Hepatocyte (in vitro differentiated cells): ENCODE measurements at regions not wholly inside any gene's neighbourhood (a gene's known extent, or its start where the extent isn't known, plus 50 kb on each side); places are given as distances from the start of the nearest gene placed in this dataset.

ENCODE experiments used
- DNase-seq: peaks from one replicate; pipeline ENCODE4 v3.0.0-alpha.2; 2016; ENCODE audit warnings: low spot score
- H2AFZ ChIP-seq: fragments of 200-600 bp; sonication (generic); 2 replicates; pipeline ENCODE4 v1.6.0; 2016; ENCODE audit warnings: antibody characterized with exemption, mild to moderate bottlenecking
- H3K27ac ChIP-seq: fragments of 200-600 bp; sonication (generic); 2 replicates; pipeline ENCODE4 v1.5.1; 2016; ENCODE audit warnings: mild to moderate bottlenecking
- H3K27me3 ChIP-seq: fragments of 200-600 bp; sonication (generic); 2 replicates; pipeline ENCODE4 v1.6.1; 2016
- H3K36me3 ChIP-seq: fragments of 200-600 bp; sonication (generic); replicated peaks from 2 replicates; pipeline ENCODE4 v1.5.1; 2016; ENCODE audit warnings: low read depth; ENCODE audit not compliant: insufficient read depth
- H3K4me1 ChIP-seq: fragments of 200-600 bp; sonication (generic); 2 replicates; pipeline ENCODE4 v1.5.1; 2016; ENCODE audit warnings: mild to moderate bottlenecking, moderate library complexity; ENCODE audit not compliant: insufficient read depth
- H3K4me2 ChIP-seq: fragments of 200-600 bp; sonication (generic); 2 replicates; pipeline ENCODE4 v1.6.0; 2016
- H3K4me3 ChIP-seq: fragments of 200-600 bp; sonication (generic); 2 replicates; pipeline ENCODE4 v1.5.1; 2016; ENCODE audit warnings: mild to moderate bottlenecking
- H3K79me2 ChIP-seq: fragments of 200-600 bp; sonication (generic); 2 replicates; pipeline ENCODE4 v1.6.0; 2017; ENCODE audit warnings: mild to moderate bottlenecking
- H3K9me2 ChIP-seq: fragments of 200-600 bp; sonication (generic); replicated peaks from 2 replicates; pipeline ENCODE4 v1.6.0; 2017; ENCODE audit warnings: mild to moderate bottlenecking; ENCODE audit not compliant: insufficient read depth
- H3K9me3 ChIP-seq: fragments of 200-600 bp; sonication (generic); 2 replicates; pipeline ENCODE4 v1.5.1; 2016; ENCODE audit warnings: low read depth, mild to moderate bottlenecking
- H4K20me1 ChIP-seq: fragments of 200-600 bp; sonication (generic); 2 replicates; pipeline ENCODE4 v1.6.0; 2016; ENCODE audit warnings: mild to moderate bottlenecking; ENCODE audit not compliant: insufficient read depth, poor library complexity, severe bottlenecking
- CTCF ChIP-seq: fragments of 200-600 bp; sonication (generic); IDR thresholded peaks from 2 replicates; pipeline ENCODE4 v1.5.1; 2016; ENCODE audit warnings: antibody characterized with exemption, mild to moderate bottlenecking; ENCODE audit not compliant: poor library complexity
- EZH2 ChIP-seq: fragments of 200-600 bp; sonication (generic); IDR thresholded peaks from 2 replicates; pipeline ENCODE4 v1.6.1; 2016; ENCODE audit warnings: antibody characterized with exemption, mild to moderate bottlenecking, borderline replicate concordance
- EZH2phosphoT487 ChIP-seq: fragments of 200-600 bp; sonication (generic); IDR thresholded peaks from one replicate; pipeline ENCODE4 v1.6.1; 2018; ENCODE audit warnings: antibody characterized with exemption, mild to moderate bottlenecking, low read depth, moderate library complexity; ENCODE audit not compliant: unreplicated experiment, severe bottlenecking
- WGBS: methylation state at CpG from one replicate; pipeline ENCODE4 v1.1.6; 2016; ENCODE audit warnings: low lambda C conversion rate; ENCODE audit errors: missing lambda C conversion rate; 5-methylcytosine and 5-hydroxymethylcytosine counted together

DNA sequence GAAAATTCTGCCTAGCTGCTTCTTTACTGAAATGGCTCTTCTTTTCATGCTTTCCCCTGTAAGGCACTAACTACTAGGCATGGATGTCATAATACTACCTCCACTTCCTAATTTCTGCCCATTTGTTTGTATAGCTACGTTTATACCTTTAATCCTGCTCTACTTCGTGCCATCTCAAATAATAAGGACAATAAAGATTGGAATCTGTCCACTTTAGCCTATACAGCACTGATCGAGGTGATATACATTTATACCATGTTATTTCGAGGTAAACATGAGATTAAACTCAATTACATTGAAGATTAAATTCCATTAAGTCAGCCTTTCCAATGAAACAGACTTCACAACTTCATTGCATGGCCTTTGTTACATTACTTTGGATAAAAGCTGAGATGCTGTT is 390.6 kb upstream of the MARCKS start:
- WGBS = 79% methylated on average over 4 of the region's 4 CpGs
- no peaks in the 10 kb centered on the region for H3K79me2 ChIP-seq
- H4K20me1 ChIP-seq = no peaks in the 10 kb centered on the region
- H3K4me3 ChIP-seq = no peak overlapping the region
- DNase-seq = no peak
- H3K36me3 ChIP-seq = no peaks in the 10 kb centered on the region
- no peaks in the 10 kb centered on the region for H3K9me3 ChIP-seq
- H2AFZ ChIP-seq = no peak overlapping the region
- TF ChIP-seq EZH2phosphoT487 (no peak), EZH2 (no peak)
- H3K27ac ChIP-seq = no peak overlapping the region
- H3K4me2 ChIP-seq = no peak overlapping the region
- H3K27me3 ChIP-seq = no peaks in the 10 kb centered on the region
- no peaks in the 10 kb centered on the region for H3K9me2 ChIP-seq
- no peaks in the 10 kb centered on the region for H3K4me1 ChIP-seq

DNA sequence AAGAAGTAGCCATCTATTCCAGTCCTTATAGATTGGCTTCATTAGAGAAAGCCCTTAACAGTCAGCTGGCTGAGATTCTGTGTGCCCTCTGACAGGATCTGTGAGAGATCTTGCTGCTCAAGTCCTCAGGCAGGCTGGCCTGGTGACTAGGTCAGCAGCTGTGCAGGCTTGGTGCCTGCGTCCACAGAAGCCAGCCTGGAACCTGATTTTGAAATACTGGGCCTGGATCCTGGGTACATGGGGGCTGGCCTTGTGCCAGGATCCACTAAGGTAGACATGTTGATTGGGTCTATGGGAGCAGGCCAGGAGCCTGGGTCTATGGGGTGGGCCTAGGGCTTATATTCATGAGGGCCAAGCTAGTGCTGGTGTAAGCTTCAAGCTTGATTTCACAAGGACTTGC is 381.8 kb upstream of the MARCKS start:
- TF ChIP-seq EZH2 = no peak
- no peak for TF ChIP-seq CTCF
- no peak for TF ChIP-seq EZH2phosphoT487
- no peaks in the 10 kb centered on the region for H3K36me3 ChIP-seq
- H3K4me3 ChIP-seq = no peak overlapping the region
- no peak for DNase-seq
- H4K20me1 ChIP-seq = no peaks in the 10 kb centered on the region
- no peak overlapping the region for H3K27ac ChIP-seq
- H3K79me2 ChIP-seq = no peaks in the 10 kb centered on the region
- no peak overlapping the region for H2AFZ ChIP-seq
- 100% methylated on average over 1 of the region's 1 CpG for WGBS
- H3K9me3 ChIP-seq = no peaks in the 10 kb centered on the region
- no peaks in the 10 kb centered on the region for H3K4me1 ChIP-seq
- H3K27me3 ChIP-seq = no peaks in the 10 kb centered on the region
- no peak overlapping the region for H3K4me2 ChIP-seq
- H3K9me2 ChIP-seq = no peaks in the 10 kb centered on the region

- 85% methylated on average over 5 of the region's 5 CpGs for WGBS
- DNase-seq = no peak
- no peak for TF ChIP-seq EZH2phosphoT487
- no peak for TF ChIP-seq CTCF
- no peak for TF ChIP-seq EZH2
- Histone ChIP-seq H4K20me1 (no peaks in the 10 kb centered on the region), H3K4me1 (no peaks in the 10 kb centered on the region), H3K79me2 (no peaks in the 10 kb centered on the region), H3K4me2 (no peak overlapping the region), H2AFZ (no peak overlapping the region), H3K27me3 (no peaks in the 10 kb centered on the region), H3K9me2 (no peaks in the 10 kb centered on the region), H3K4me3 (no peak overlapping the region), H3K9me3 (no peaks in the 10 kb centered on the region), H3K27ac (no peak overlapping the region), H3K36me3 (no peaks in the 10 kb centered on the region)
Measured at GRCh38 chr6:113476937-113477839, 380.0 kb upstream of the MARCKS start.

DNA sequence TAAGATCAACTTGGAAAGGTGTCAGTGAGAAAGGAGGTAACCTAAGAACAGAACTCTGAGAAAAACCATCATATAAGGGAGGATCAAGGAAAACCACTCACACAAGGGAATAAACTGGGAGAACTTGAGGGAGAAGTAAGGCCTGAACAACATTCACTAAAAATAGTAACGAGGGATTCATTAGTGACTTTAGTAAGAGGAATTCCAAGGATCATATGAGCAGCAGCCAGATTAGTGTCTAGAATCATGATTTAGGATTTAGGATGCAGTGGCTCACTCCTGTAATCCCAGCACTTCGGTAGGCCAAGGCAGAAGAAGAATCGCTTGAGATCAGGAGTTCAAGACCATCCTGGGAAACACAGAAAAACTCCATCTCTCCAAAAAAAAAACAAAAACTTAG is 376.5 kb upstream of the MARCKS start:
- Histone ChIP-seq H3K4me2 (no peak overlapping the region), H2AFZ (no peak overlapping the region), H3K9me2 (no peaks in the 10 kb centered on the region), H3K4me3 (no peak overlapping the region), H3K27me3 (no peaks in the 10 kb centered on the region), H3K9me3 (no peaks in the 10 kb centered on the region), H3K79me2 (no peaks in the 10 kb centered on the region), H3K4me1 (no peaks in the 10 kb centered on the region), H3K27ac (no peak overlapping the region), H4K20me1 (no peaks in the 10 kb centered on the region), H3K36me3 (no peaks in the 10 kb centered on the region)
- 94% methylated on average over 3 of the region's 3 CpGs for WGBS
- no peak for DNase-seq
- TF ChIP-seq CTCF (no peak), EZH2 (no peak), EZH2phosphoT487 (no peak)
